ENCODE measurements at regions not wholly inside any gene's neighbourhood (a gene's known extent, or its start where the extent isn't known, plus 50 kb on each side); places are given as distances from the start of the nearest gene placed in this dataset.

DNA sequence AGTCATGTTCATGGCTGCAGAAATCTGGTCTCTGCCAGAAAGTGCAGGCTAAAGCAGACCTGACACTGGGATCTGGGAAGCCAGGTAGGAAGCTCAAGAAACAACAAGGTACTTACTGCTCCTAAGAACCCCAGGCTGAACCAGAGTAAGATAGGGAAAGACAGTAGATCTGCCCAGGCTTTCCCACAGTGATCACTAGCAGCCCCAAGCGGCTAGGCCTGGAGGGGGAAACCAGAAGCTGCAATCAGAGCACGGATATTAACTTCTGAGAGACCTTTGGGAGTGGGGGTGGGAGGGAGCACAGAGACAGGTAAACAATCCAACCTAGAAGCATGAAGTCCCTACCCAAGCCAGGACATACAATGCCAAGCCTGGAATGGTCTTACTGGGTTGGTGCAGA, 135.2 kb upstream of the C11orf58 start:
- TF ChIP-seq, protein P1, sequence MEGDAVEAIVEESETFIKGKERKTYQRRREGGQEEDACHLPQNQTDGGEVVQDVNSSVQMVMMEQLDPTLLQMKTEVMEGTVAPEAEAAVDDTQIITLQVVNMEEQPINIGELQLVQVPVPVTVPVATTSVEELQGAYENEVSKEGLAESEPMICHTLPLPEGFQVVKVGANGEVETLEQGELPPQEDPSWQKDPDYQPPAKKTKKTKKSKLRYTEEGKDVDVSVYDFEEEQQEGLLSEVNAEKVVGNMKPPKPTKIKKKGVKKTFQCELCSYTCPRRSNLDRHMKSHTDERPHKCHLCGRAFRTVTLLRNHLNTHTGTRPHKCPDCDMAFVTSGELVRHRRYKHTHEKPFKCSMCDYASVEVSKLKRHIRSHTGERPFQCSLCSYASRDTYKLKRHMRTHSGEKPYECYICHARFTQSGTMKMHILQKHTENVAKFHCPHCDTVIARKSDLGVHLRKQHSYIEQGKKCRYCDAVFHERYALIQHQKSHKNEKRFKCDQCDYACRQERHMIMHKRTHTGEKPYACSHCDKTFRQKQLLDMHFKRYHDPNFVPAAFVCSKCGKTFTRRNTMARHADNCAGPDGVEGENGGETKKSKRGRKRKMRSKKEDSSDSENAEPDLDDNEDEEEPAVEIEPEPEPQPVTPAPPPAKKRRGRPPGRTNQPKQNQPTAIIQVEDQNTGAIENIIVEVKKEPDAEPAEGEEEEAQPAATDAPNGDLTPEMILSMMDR (conservative IDR thresholded peaks at IDR 0.05 in 1 of 2, IDR thresholded peaks at IDR 0.05 in 1 of 2; ENCODE audit: low read depth in 1 of 2, low read length in 2 of 2) = no peak
- no peak for TF ChIP-seq EZH2 (IDR thresholded peaks at IDR 0.05; ENCODE audit: low read length, missing control alignments)

All from fibroblast of lung (primary cell).